ENCODE measurements at regions not wholly inside any gene's neighbourhood (a gene's known extent, or its start where the extent isn't known, plus 50 kb on each side); places are given as distances from the start of the nearest gene placed in this dataset.

- no peaks in the 10 kb centered on the region for H3K4me1 ChIP-seq
- no peaks in the 10 kb centered on the region for H3K36me3 ChIP-seq
- no peak for ATAC-seq (ENCODE audit: low FRiP score in 2 of 2)
- DNase-seq = no peak
- H3K4me3 ChIP-seq = no peak overlapping the region
- H3K9me3 ChIP-seq = no peaks in the 10 kb centered on the region
- no peak for TF ChIP-seq POLR2A (IDR thresholded peaks at IDR 0.05)
- TF ChIP-seq CTCF (IDR thresholded peaks at IDR 0.05) = no peak
- TF ChIP-seq POLR2AphosphoS5 (IDR thresholded peaks at IDR 0.05) = no peak
- TF ChIP-seq EP300 (IDR thresholded peaks at IDR 0.05) = no peak
- no peak overlapping the region for H3K27ac ChIP-seq
- no peaks in the 10 kb centered on the region for H3K27me3 ChIP-seq
- WGBS, 2 donors = 77 to 83% methylated on average over 6 of the region's 6 CpGs
Measured at GRCh38 chr10:34936061-34936460, 121.0 kb upstream of the PARD3 start.

GRCh38 chr10:34933676-34934075, 118.6 kb upstream of the PARD3 start:
- Histone ChIP-seq H3K9me3 (no peaks in the 10 kb centered on the region), H3K4me3 (no peak overlapping the region), H3K4me1 (no peaks in the 10 kb centered on the region), H3K27me3 (no peaks in the 10 kb centered on the region), H3K27ac (no peak overlapping the region), H3K36me3 (no peaks in the 10 kb centered on the region)
- TF ChIP-seq CTCF (IDR thresholded peaks at IDR 0.05) = no peak
- TF ChIP-seq EP300 (IDR thresholded peaks at IDR 0.05) = peak in 1 of 4 donors; percentile 29
- no peak for TF ChIP-seq POLR2A (IDR thresholded peaks at IDR 0.05)
- peak in 1 of 2 donors; percentile 13 for TF ChIP-seq POLR2AphosphoS5 (IDR thresholded peaks at IDR 0.05)
- 59 to 72% methylated on average over 7 to 9 of the region's 9 CpGs for WGBS, 2 donors
- no peak for ATAC-seq (ENCODE audit: low FRiP score in 2 of 2)
- no peak for DNase-seq

GRCh38 chr10:34932235-34932634, 117.1 kb upstream of the PARD3 start:
- Histone ChIP-seq H3K27ac (no peak overlapping the region), H3K4me3 (no peak overlapping the region), H3K4me1 (no peaks in the 10 kb centered on the region), H3K27me3 (no peaks in the 10 kb centered on the region), H3K9me3 (no peaks in the 10 kb centered on the region), H3K36me3 (no peaks in the 10 kb centered on the region)
- TF ChIP-seq EP300 (IDR thresholded peaks at IDR 0.05) (no peak), POLR2AphosphoS5 (IDR thresholded peaks at IDR 0.05) (no peak), CTCF (IDR thresholded peaks at IDR 0.05) (no peak), POLR2A (IDR thresholded peaks at IDR 0.05) (no peak)
- ATAC-seq (ENCODE audit: low FRiP score in 2 of 2) (no peak), DNase-seq (no peak)
- 94 to 96% methylated on average over 12 of the region's 12 CpGs for WGBS, 2 donors

GRCh38 chr10:34931216-34931615, 116.1 kb upstream of the PARD3 start:
- H3K9me3 ChIP-seq = no peaks in the 10 kb centered on the region
- DNase-seq = no peak
- no peak overlapping the region for H3K27ac ChIP-seq
- no peak overlapping the region for H3K4me3 ChIP-seq
- 82 to 84% methylated on average over 5 of the region's 5 CpGs for WGBS, 2 donors
- no peaks in the 10 kb centered on the region for H3K4me1 ChIP-seq
- TF ChIP-seq POLR2AphosphoS5 (IDR thresholded peaks at IDR 0.05) (no peak), EP300 (IDR thresholded peaks at IDR 0.05) (no peak), POLR2A (IDR thresholded peaks at IDR 0.05) (no peak), CTCF (IDR thresholded peaks at IDR 0.05) (no peak)
- ATAC-seq (ENCODE audit: low FRiP score in 2 of 2) = no peak
- no peaks in the 10 kb centered on the region for H3K36me3 ChIP-seq
- H3K27me3 ChIP-seq = no peaks in the 10 kb centered on the region

- WGBS, 2 donors = 83 to 86% methylated on average over 5 of the region's 5 CpGs
- H3K4me1 ChIP-seq = no peaks in the 10 kb centered on the region
Measured at GRCh38 chr10:34922138-34922537, 107.0 kb upstream of the PARD3 start.

More at GRCh38 chr10:34922138-34922537, 107.0 kb upstream of the PARD3 start:
- Histone ChIP-seq H3K27ac (no peak overlapping the region), H3K4me3 (no peak overlapping the region), H3K36me3 (no peaks in the 10 kb centered on the region), H3K27me3 (no peaks in the 10 kb centered on the region), H3K9me3 (peaks cover 3 to 16% (median 9%) of the 10 kb centered on the region in 4 donors)
- no peak for TF ChIP-seq POLR2AphosphoS5 (IDR thresholded peaks at IDR 0.05)
- TF ChIP-seq POLR2A (IDR thresholded peaks at IDR 0.05) = no peak
- TF ChIP-seq EP300 (IDR thresholded peaks at IDR 0.05) = no peak
- no peak for TF ChIP-seq CTCF (IDR thresholded peaks at IDR 0.05)
- ATAC-seq (ENCODE audit: low FRiP score in 2 of 2) (no peak), DNase-seq (no peak)

Data from upper lobe of left lung (tissue), 6 donors.